ENCODE measurements at regions not wholly inside any gene's neighbourhood (a gene's known extent, or its start where the extent isn't known, plus 50 kb on each side); places are given as distances from the start of the nearest gene placed in this dataset.
"Not testable (repeated sequence)": the region's sequence is repeated elsewhere in the genome, so short reads cannot be mapped to it uniquely, and the experiment has no call there.

DNA sequence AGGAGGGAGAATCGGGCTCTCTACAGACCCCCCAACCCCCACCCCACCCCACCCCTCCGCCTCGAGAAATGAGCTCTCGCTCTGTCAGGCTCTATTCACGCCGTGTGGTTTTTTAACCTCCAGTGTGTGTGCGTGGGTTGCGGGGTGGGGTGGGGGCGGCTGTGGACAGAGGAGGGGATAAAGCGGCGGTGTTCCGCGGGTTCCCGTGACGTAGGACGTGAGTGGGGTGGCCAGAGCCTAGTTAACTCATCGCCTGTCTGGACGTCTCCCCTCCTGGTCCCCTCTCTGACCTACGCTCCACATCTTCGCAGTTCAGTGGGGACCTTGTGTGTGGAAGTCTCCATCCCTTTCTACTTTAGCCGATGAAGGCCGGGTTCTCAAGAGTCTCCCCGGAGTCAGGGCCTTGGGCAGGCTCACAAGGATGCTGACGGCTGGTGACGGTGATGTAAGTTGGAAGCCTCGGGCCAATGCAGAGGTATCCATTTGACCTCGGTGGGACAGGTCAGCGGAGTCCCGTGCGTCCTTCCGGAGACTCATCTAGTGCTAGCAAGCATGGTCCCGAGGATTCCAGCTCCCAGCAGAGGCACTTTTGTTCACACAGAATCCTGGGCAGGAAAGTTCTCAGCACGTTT lies 1507.1 kb upstream of the DEFB115 start:
- Histone ChIP-seq H3K27ac (no peak overlapping the region), H3K9me3 (no peaks in the 10 kb centered on the region), H3K4me3 (no peak overlapping the region), H3K27me3 (no peaks in the 10 kb centered on the region), H3K4me1 (no peaks in the 10 kb centered on the region), H3K36me3 (no peaks in the 10 kb centered on the region)
- no peak for TF ChIP-seq CTCF (IDR thresholded peaks at IDR 0.05)
- no peak for DNase-seq (ENCODE audit: low spot score in 2 of 2)
- intact Hi-C loops (cut with DNase I) = no loop called here

DNA sequence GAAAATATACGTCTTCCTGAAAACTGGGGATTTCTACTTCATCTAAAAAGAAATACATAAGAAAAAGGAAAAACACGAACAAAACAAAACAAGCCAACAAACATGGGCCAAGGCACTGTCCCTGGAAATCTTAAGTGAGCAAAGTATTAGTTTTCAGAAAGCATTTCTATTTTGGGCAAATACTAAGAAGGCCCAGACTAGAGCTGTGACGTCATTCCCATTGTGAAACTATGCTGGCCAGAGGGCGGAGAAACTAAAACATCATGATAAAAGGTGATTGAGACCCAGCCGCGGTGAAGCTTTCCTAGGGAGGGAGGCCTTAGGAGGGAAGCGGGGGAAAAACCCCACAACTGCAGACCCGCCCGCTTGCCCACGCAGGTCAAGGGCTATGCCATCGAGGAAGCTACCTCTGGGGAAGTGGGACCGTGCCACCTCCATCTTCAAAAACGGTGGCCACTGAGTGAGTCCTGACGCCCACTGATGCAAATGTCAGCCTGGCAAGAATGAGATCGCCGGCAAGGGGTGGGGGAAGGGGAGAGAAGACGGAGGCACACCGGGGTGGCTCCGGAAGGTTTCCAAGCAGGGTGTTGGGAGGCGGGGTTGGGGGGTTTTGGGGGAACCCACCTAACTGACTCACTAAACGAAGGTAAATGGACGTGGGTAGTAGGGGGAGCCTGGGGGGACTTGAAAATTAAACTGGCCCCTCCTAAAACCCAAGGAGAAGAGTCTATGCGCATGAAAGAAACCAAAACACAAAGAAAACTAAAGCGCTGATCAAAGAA lies 1504.6 kb upstream of the DEFB115 start:
- H3K9me3 ChIP-seq; H3K27ac ChIP-seq; H3K4me3 ChIP-seq; intact Hi-C loops (cut with DNase I); H3K4me1 ChIP-seq; H3K27me3 ChIP-seq; DNase-seq (ENCODE audit: low spot score in 2 of 2); H3K36me3 ChIP-seq: not testable (repeated sequence)

- intact Hi-C loops (cut with DNase I); H3K27me3 ChIP-seq; H3K36me3 ChIP-seq; H3K27ac ChIP-seq; H3K4me1 ChIP-seq; H3K9me3 ChIP-seq; DNase-seq (ENCODE audit: low spot score in 2 of 2); H3K4me3 ChIP-seq: not testable (repeated sequence)
Measured at GRCh38 chr20:29753426-29753746, 1504.1 kb upstream of the DEFB115 start.

- H3K4me3 ChIP-seq; H3K36me3 ChIP-seq; H3K9me3 ChIP-seq; intact Hi-C loops (cut with DNase I); H3K27me3 ChIP-seq; DNase-seq (ENCODE audit: low spot score in 2 of 2); H3K4me1 ChIP-seq; H3K27ac ChIP-seq: not testable (repeated sequence)
Measured at GRCh38 chr20:29753879-29754278, 1503.6 kb upstream of the DEFB115 start.

GRCh38 chr20:29755854-29756498 lies 1501.5 kb upstream of the DEFB115 start:
- DNase-seq (ENCODE audit: low spot score in 2 of 2); intact Hi-C loops (cut with DNase I); H3K27me3 ChIP-seq; H3K9me3 ChIP-seq; H3K36me3 ChIP-seq; H3K4me3 ChIP-seq; H3K27ac ChIP-seq; H3K4me1 ChIP-seq: not testable (repeated sequence)

- intact Hi-C loops (cut with DNase I) = no loop called here
- no peaks in the 10 kb centered on the region for H3K4me1 ChIP-seq
- H3K27me3 ChIP-seq = no peaks in the 10 kb centered on the region
- no peak overlapping the region for H3K27ac ChIP-seq
- no peak for TF ChIP-seq CTCF (IDR thresholded peaks at IDR 0.05)
- no peak for DNase-seq (ENCODE audit: low spot score in 2 of 2)
- H3K9me3 ChIP-seq = no peaks in the 10 kb centered on the region
- H3K36me3 ChIP-seq = no peaks in the 10 kb centered on the region
- H3K4me3 ChIP-seq = no peak overlapping the region
Measured at GRCh38 chr20:29756664-29757063, 1500.8 kb upstream of the DEFB115 start.

DNA sequence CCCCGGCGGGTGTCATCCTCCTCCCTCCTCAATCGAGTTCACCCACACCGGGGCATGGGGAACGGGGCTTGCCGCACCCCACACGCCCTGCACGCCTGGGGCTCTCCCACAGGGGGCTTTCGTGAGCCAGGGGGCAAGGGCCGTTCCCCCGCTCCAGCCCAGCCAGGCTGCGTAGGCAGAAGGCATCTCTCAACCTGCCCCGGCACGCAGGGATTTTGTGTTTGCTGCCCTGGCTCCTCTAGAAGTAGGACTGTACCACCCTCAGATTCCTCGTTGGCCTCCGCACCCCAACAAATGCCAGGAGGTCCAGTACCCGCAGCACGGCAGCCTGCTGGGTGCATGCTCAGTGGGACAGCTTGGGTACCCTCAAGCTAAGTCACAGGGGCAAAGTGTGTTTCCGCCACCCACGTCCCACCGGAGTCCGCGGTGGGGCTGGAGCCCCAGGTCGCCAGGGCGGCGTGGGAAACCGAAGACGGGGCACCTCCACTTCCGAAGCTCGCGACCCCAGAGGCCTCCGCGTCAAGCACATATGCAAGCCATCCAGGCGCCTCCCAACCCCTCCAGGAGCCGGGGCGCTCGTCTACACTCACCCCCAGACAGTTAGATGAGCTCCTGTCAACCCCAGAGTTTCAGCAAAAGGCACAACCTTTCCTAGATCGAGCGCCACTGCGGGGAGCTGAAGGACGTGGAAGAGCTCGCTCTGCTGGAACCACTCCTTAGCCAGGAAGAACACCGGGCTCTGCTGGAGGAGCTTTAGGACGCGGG lies 1495.7 kb upstream of the DEFB115 start:
- DNase-seq (ENCODE audit: low spot score in 2 of 2); H3K9me3 ChIP-seq; H3K4me1 ChIP-seq; intact Hi-C loops (cut with DNase I); H3K27ac ChIP-seq; H3K4me3 ChIP-seq; H3K36me3 ChIP-seq; H3K27me3 ChIP-seq: not testable (repeated sequence)

GRCh38 chr20:29762620-29763019 lies 1494.8 kb upstream of the DEFB115 start:
- Histone ChIP-seq H3K4me1 (no peaks in the 10 kb centered on the region), H3K4me3 (no peak overlapping the region), H3K9me3 (no peaks in the 10 kb centered on the region), H3K27ac (no peak overlapping the region), H3K27me3 (no peaks in the 10 kb centered on the region), H3K36me3 (no peaks in the 10 kb centered on the region)
- no peak for DNase-seq (ENCODE audit: low spot score in 2 of 2)
- no peak for TF ChIP-seq CTCF (IDR thresholded peaks at IDR 0.05)
- intact Hi-C loops (cut with DNase I) = no loop called here
